ENCODE measurements at regions not wholly inside any gene's neighbourhood (a gene's known extent, or its start where the extent isn't known, plus 50 kb on each side); places are given as distances from the start of the nearest gene placed in this dataset.

GRCh38 chr14:83566567-83566966, 1963.4 kb upstream of the FLRT2 start:
- no peaks in the 10 kb centered on the region for H3K36me3 Mint-ChIP-seq (ENCODE audit: unreplicated experiment)
- no peak for TF ChIP-seq CTCF (IDR thresholded peaks at IDR 0.05)
- no peak overlapping the region for H3K27ac Mint-ChIP-seq (ENCODE audit: unreplicated experiment)
- peaks cover 2% of the 10 kb centered on the region for H3K4me1 Mint-ChIP-seq (ENCODE audit: unreplicated experiment)
- H3K27me3 Mint-ChIP-seq (ENCODE audit: unreplicated experiment) = no peaks in the 10 kb centered on the region
- no peak overlapping the region for H3K4me3 Mint-ChIP-seq (ENCODE audit: unreplicated experiment)
- H3K9me3 Mint-ChIP-seq (ENCODE audit: unreplicated experiment) = peaks cover 3% of the 10 kb centered on the region
- DNase-seq (ENCODE audit: extremely low spot score, unreplicated experiment) = no peak

GRCh38 chr14:83568141-83568540, 1961.8 kb upstream of the FLRT2 start:
- no peak for DNase-seq (ENCODE audit: extremely low spot score, unreplicated experiment)
- TF ChIP-seq CTCF (IDR thresholded peaks at IDR 0.05) = no peak
- Mint-ChIP-seq H3K9me3 (ENCODE audit: unreplicated experiment) (peaks cover 3% of the 10 kb centered on the region), H3K4me1 (ENCODE audit: unreplicated experiment) (peaks cover 2% of the 10 kb centered on the region), H3K36me3 (ENCODE audit: unreplicated experiment) (no peaks in the 10 kb centered on the region), H3K27me3 (ENCODE audit: unreplicated experiment) (no peaks in the 10 kb centered on the region), H3K27ac (ENCODE audit: unreplicated experiment) (no peak overlapping the region), H3K4me3 (ENCODE audit: unreplicated experiment) (no peak overlapping the region)

- Mint-ChIP-seq H3K4me3 (ENCODE audit: unreplicated experiment) (no peak overlapping the region), H3K4me1 (ENCODE audit: unreplicated experiment) (peaks cover 1% of the 10 kb centered on the region), H3K36me3 (ENCODE audit: unreplicated experiment) (no peaks in the 10 kb centered on the region), H3K27ac (ENCODE audit: unreplicated experiment) (no peak overlapping the region), H3K27me3 (ENCODE audit: unreplicated experiment) (no peaks in the 10 kb centered on the region), H3K9me3 (ENCODE audit: unreplicated experiment) (no peaks in the 10 kb centered on the region)
- DNase-seq (ENCODE audit: extremely low spot score, unreplicated experiment) = no peak
- TF ChIP-seq CTCF (IDR thresholded peaks at IDR 0.05) = no peak
Observed at GRCh38 chr14:83575301-83575700, 1954.6 kb upstream of the FLRT2 start.

GRCh38 chr14:83583201-83583600, 1946.7 kb upstream of the FLRT2 start:
- Mint-ChIP-seq H3K27me3 (ENCODE audit: unreplicated experiment) (no peaks in the 10 kb centered on the region), H3K9me3 (ENCODE audit: unreplicated experiment) (no peaks in the 10 kb centered on the region), H3K36me3 (ENCODE audit: unreplicated experiment) (no peaks in the 10 kb centered on the region), H3K4me1 (ENCODE audit: unreplicated experiment) (no peaks in the 10 kb centered on the region), H3K27ac (ENCODE audit: unreplicated experiment) (no peak overlapping the region), H3K4me3 (ENCODE audit: unreplicated experiment) (no peak overlapping the region)
- TF ChIP-seq CTCF (IDR thresholded peaks at IDR 0.05) = no peak
- DNase-seq (ENCODE audit: extremely low spot score, unreplicated experiment) = no peak

- H3K4me3 Mint-ChIP-seq (ENCODE audit: unreplicated experiment) = no peak overlapping the region
- no peaks in the 10 kb centered on the region for H3K27me3 Mint-ChIP-seq (ENCODE audit: unreplicated experiment)
- H3K27ac Mint-ChIP-seq (ENCODE audit: unreplicated experiment) = no peak overlapping the region
- no peak for DNase-seq (ENCODE audit: extremely low spot score, unreplicated experiment)
- H3K36me3 Mint-ChIP-seq (ENCODE audit: unreplicated experiment) = no peaks in the 10 kb centered on the region
- no peaks in the 10 kb centered on the region for H3K4me1 Mint-ChIP-seq (ENCODE audit: unreplicated experiment)
- TF ChIP-seq CTCF (IDR thresholded peaks at IDR 0.05) = no peak
- no peaks in the 10 kb centered on the region for H3K9me3 Mint-ChIP-seq (ENCODE audit: unreplicated experiment)
Observed at GRCh38 chr14:83594874-83595273, 1935.1 kb upstream of the FLRT2 start.

Data from osteocyte (in vitro differentiated cells).